ENCODE measurements at regions not wholly inside any gene's neighbourhood (a gene's known extent, or its start where the extent isn't known, plus 50 kb on each side); places are given as distances from the start of the nearest gene placed in this dataset.
"Not testable (repeated sequence)": the region's sequence is repeated elsewhere in the genome, so short reads cannot be mapped to it uniquely, and the experiment has no call there.

DNA sequence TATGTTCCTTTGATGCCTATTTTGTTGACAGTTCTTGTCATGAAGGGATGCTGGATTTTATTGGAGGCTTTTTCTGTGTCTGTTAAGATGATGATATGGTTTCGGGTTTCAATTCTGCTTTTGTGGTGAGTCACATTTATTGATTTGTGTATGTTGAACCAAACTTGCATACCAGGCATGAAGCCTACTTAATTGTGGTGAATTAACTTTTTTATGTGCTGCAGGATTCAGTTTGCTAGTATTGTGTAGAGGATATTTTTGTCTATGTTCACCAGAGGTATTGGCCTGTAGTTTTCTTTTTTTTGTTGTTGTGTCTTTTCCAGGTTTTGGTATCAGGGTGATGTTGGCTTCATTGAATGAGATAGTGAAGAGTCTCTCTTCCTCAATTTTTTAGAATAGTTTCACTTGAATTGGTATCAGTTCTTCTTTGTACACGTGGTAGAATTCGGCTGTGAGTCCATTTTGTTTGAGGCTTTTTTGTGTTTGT lies 345.9 kb downstream of the KIF20B start:
- no peaks in the 10 kb centered on the region for H3K4me1 ChIP-seq (ENCODE audit: control insufficient read depth in 2 of 2, insufficient read depth in 2 of 2, low read length in 2 of 2)
- no peaks in the 10 kb centered on the region for H3K27me3 ChIP-seq (ENCODE audit: control insufficient read depth in 2 of 2, insufficient read depth in 1 of 2, low read length in 1 of 2)
- H3K4me3 ChIP-seq (ENCODE audit: low read length in 2 of 2): no peak overlapping the region
- H3K9me3 ChIP-seq (ENCODE audit: control insufficient read depth in 2 of 2, insufficient read depth in 1 of 2, low read length in 1 of 2): no peaks in the 10 kb centered on the region
- H3K36me3 ChIP-seq (ENCODE audit: control insufficient read depth in 2 of 2, insufficient read depth in 2 of 2, low read length in 1 of 2): no peaks in the 10 kb centered on the region
- H3K27ac ChIP-seq (ENCODE audit: low read depth in 1 of 2, low read length in 1 of 2): no peak overlapping the region
- 91% methylated on average over 3 of the region's 3 CpGs for WGBS
- DNase-seq (ENCODE audit: low read depth in 6 of 9, low spot score in 9 of 9): no peak

DNA sequence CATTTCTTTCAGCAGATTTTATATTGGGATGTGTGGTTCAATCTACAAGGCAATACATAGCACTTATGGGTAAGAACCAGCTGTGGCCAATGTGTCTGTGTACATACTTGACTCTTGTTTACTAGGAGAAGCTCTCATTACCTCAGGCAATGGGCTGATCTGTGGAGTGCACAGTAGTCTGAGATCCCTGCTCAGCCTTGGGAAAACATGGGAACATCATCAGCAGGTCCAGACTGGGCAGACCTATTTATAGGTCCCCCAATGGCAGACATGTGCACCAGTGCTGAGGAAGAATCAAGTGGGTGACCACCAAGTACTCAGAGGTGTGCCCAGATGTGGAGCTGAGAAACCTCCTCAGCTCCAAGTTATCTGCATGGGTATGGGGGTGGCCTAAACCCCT lies 349.7 kb downstream of the KIF20B start:
- no peaks in the 10 kb centered on the region for H3K36me3 ChIP-seq (ENCODE audit: control insufficient read depth in 2 of 2, insufficient read depth in 2 of 2, low read length in 1 of 2)
- H3K27ac ChIP-seq (ENCODE audit: low read depth in 1 of 2, low read length in 1 of 2): no peak overlapping the region
- no peaks in the 10 kb centered on the region for H3K4me1 ChIP-seq (ENCODE audit: control insufficient read depth in 2 of 2, insufficient read depth in 2 of 2, low read length in 2 of 2)
- H3K27me3 ChIP-seq (ENCODE audit: control insufficient read depth in 2 of 2, insufficient read depth in 1 of 2, low read length in 1 of 2): no peaks in the 10 kb centered on the region
- no peak overlapping the region for H3K4me3 ChIP-seq (ENCODE audit: low read length in 2 of 2)
- H3K9me3 ChIP-seq (ENCODE audit: control insufficient read depth in 2 of 2, insufficient read depth in 1 of 2, low read length in 1 of 2): no peaks in the 10 kb centered on the region
- no peak for DNase-seq (ENCODE audit: low read depth in 6 of 9, low spot score in 9 of 9)

DNA sequence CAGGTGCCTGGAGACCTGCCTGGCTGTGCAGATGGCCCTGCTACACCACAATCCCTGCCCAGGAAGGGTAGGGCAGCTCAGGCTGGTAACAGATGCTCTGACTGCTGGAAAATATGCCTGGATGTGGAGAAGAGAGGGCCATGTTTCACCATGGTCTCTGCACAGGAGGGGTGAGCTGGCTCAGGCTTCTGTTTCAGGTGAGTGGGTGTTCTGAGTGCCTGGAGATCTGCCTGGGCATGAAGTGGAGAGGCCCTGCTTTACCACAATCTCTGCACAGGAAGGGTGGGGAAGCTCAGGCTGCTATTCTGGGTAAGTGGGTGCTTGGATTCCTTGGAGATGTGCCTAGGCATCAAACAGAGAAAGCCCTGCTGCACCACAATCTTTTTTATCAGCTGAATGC lies 350.1 kb downstream of the KIF20B start:
- no peaks in the 10 kb centered on the region for H3K4me1 ChIP-seq (ENCODE audit: control insufficient read depth in 2 of 2, insufficient read depth in 2 of 2, low read length in 2 of 2)
- H3K36me3 ChIP-seq (ENCODE audit: control insufficient read depth in 2 of 2, insufficient read depth in 2 of 2, low read length in 1 of 2): no peaks in the 10 kb centered on the region
- H3K4me3 ChIP-seq (ENCODE audit: low read length in 2 of 2): no peak overlapping the region
- no peaks in the 10 kb centered on the region for H3K9me3 ChIP-seq (ENCODE audit: control insufficient read depth in 2 of 2, insufficient read depth in 1 of 2, low read length in 1 of 2)
- no peak overlapping the region for H3K27ac ChIP-seq (ENCODE audit: low read depth in 1 of 2, low read length in 1 of 2)
- H3K27me3 ChIP-seq (ENCODE audit: control insufficient read depth in 2 of 2, insufficient read depth in 1 of 2, low read length in 1 of 2): no peaks in the 10 kb centered on the region
- DNase-seq (ENCODE audit: low read depth in 6 of 9, low spot score in 9 of 9): no peak

DNA sequence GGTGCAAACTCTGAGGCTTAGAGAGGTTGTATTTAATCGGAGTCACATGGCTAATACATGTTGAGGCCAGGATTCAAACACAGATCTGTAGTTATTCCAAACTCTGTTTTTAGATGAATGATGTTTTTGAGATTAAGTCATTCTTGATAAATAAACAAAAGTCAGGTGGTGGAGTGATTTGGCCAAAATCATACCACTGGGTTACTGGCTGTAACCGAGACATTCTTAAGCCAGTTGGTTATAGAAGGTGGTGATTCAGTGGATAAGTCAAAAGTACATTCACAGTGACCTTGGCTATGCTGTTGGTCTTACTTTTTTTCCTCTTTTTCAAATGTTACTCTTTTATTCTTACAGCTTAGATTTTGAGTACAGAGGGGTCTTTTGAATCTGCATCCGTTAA lies 361.4 kb downstream of the KIF20B start:
- no peak for DNase-seq (ENCODE audit: low read depth in 6 of 9, low spot score in 9 of 9)
- Histone ChIP-seq H3K4me1 (ENCODE audit: control insufficient read depth in 2 of 2, insufficient read depth in 2 of 2, low read length in 2 of 2) (no peaks in the 10 kb centered on the region), H3K27me3 (ENCODE audit: control insufficient read depth in 2 of 2, insufficient read depth in 1 of 2, low read length in 1 of 2) (no peaks in the 10 kb centered on the region), H3K9me3 (ENCODE audit: control insufficient read depth in 2 of 2, insufficient read depth in 1 of 2, low read length in 1 of 2) (no peaks in the 10 kb centered on the region), H3K27ac (ENCODE audit: low read depth in 1 of 2, low read length in 1 of 2) (no peak overlapping the region), H3K36me3 (ENCODE audit: control insufficient read depth in 2 of 2, insufficient read depth in 2 of 2, low read length in 1 of 2) (no peaks in the 10 kb centered on the region), H3K4me3 (ENCODE audit: low read length in 2 of 2) (no peak overlapping the region)
- 79% methylated on average over 3 of the region's 3 CpGs for WGBS

DNA sequence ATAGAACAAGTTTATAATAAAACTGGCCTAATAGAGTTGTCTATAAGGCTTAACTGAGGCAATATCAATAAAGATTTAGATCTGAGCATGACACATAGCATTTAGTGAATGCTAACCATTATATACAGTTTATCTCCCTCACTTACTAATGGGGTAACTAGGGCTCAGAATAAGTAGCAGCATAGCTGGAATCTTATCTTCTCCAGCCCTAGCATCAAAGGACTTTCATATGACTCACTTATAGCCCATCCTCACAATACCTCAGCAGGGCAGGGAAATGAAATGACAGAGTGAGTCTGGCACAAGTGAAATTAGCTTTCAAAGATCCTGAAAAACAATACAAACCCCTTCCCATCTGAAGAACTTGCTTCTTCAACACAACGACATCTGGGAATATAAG lies 362.9 kb downstream of the KIF20B start:
- Histone ChIP-seq H3K27me3 (ENCODE audit: control insufficient read depth in 2 of 2, insufficient read depth in 1 of 2, low read length in 1 of 2) (no peaks in the 10 kb centered on the region), H3K9me3 (ENCODE audit: control insufficient read depth in 2 of 2, insufficient read depth in 1 of 2, low read length in 1 of 2) (no peaks in the 10 kb centered on the region), H3K36me3 (ENCODE audit: control insufficient read depth in 2 of 2, insufficient read depth in 2 of 2, low read length in 1 of 2) (no peaks in the 10 kb centered on the region), H3K27ac (ENCODE audit: low read depth in 1 of 2, low read length in 1 of 2) (no peak overlapping the region), H3K4me1 (ENCODE audit: control insufficient read depth in 2 of 2, insufficient read depth in 2 of 2, low read length in 2 of 2) (no peaks in the 10 kb centered on the region), H3K4me3 (ENCODE audit: low read length in 2 of 2) (no peak overlapping the region)
- WGBS: 100% methylated on average over 1 of the region's 1 CpG
- DNase-seq (ENCODE audit: low read depth in 6 of 9, low spot score in 9 of 9): no peak

DNA sequence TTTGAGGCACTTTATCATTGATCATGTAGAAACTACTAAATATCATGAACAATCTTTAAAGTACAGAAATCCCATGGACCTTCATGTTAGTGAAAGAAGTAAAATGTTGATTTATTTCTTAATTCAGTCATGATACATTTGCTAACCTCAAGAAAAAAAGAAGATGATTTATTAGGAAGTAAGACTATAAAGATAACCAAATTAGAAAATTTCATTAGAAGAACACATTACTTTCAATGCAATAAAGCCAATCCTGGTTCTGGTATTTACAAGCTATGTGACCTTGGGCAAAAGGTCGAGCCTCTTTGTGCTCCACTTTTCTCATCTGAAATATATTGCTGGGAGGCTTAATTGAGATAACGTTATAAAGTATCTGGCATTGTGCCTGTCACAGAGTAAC lies 365.0 kb downstream of the KIF20B start:
- no peaks in the 10 kb centered on the region for H3K9me3 ChIP-seq (ENCODE audit: control insufficient read depth in 2 of 2, insufficient read depth in 1 of 2, low read length in 1 of 2)
- H3K27me3 ChIP-seq (ENCODE audit: control insufficient read depth in 2 of 2, insufficient read depth in 1 of 2, low read length in 1 of 2): no peaks in the 10 kb centered on the region
- no peak overlapping the region for H3K4me3 ChIP-seq (ENCODE audit: low read length in 2 of 2)
- DNase-seq (ENCODE audit: low read depth in 6 of 9, low spot score in 9 of 9): no peak
- WGBS: 92% methylated on average over 2 of the region's 2 CpGs
- no peaks in the 10 kb centered on the region for H3K36me3 ChIP-seq (ENCODE audit: control insufficient read depth in 2 of 2, insufficient read depth in 2 of 2, low read length in 1 of 2)
- H3K27ac ChIP-seq (ENCODE audit: low read depth in 1 of 2, low read length in 1 of 2): no peak overlapping the region
- no peaks in the 10 kb centered on the region for H3K4me1 ChIP-seq (ENCODE audit: control insufficient read depth in 2 of 2, insufficient read depth in 2 of 2, low read length in 2 of 2)

DNA sequence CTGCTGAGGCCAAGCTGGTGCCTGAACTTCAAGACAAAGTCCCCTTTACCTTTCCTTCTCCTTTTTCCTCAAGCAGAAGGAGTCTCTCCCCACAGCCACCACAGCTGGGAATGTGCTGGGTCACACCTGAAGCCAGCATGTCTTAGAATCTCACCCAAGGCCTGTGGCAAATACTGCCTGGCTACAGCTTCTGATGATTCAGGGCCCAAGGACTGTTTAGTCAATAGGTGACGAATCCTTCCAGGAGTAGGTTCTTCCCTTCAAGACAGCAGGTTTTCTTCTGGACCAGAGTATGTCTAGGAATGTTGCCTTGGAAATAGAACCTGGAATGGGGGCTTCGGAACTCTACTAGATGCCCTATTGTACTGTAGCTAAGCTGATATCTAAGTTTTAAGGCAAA lies 374.6 kb downstream of the KIF20B start:
- WGBS: 98% methylated on average over 2 of the region's 2 CpGs

DNA sequence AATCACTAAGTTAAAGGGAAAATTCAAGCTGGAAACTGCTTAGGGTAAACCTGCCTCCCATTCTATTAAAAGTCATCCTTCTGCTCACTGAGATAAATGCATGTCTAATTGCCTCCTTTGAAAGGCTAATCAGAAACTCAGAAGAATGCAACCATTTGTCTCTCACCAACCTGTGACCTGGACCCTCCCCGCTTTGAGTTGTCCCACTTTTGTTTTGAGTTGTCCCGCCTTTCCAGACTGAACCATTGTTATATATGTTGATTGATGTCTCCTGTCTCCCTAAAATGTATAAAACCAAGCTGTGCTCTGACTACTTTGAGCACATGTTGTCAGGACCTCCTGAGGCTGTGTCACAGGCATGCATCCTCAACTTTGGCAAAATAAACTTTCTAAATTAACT lies 378.4 kb downstream of the KIF20B start:
- Histone ChIP-seq H3K27ac (ENCODE audit: low read depth in 1 of 2, low read length in 1 of 2) (no peak overlapping the region), H3K4me3 (ENCODE audit: low read length in 2 of 2) (no peak overlapping the region), H3K9me3 (ENCODE audit: control insufficient read depth in 2 of 2, insufficient read depth in 1 of 2, low read length in 1 of 2) (peaks cover 0 to 3% of the 10 kb centered on the region in 2 donors), H3K4me1 (ENCODE audit: control insufficient read depth in 2 of 2, insufficient read depth in 2 of 2, low read length in 2 of 2) (no peaks in the 10 kb centered on the region), H3K27me3 (ENCODE audit: control insufficient read depth in 2 of 2, insufficient read depth in 1 of 2, low read length in 1 of 2) (no peaks in the 10 kb centered on the region), H3K36me3 (ENCODE audit: control insufficient read depth in 2 of 2, insufficient read depth in 2 of 2, low read length in 1 of 2) (no peaks in the 10 kb centered on the region)
- WGBS: 94% methylated on average over 2 of the region's 2 CpGs
- no peak for DNase-seq (ENCODE audit: low read depth in 6 of 9, low spot score in 9 of 9)

More for the DNA sequence above, 374.6 kb downstream of the KIF20B start:
- no peaks in the 10 kb centered on the region for H3K27me3 ChIP-seq (ENCODE audit: control insufficient read depth in 2 of 2, insufficient read depth in 1 of 2, low read length in 1 of 2)
- H3K36me3 ChIP-seq (ENCODE audit: control insufficient read depth in 2 of 2, insufficient read depth in 2 of 2, low read length in 1 of 2): no peaks in the 10 kb centered on the region
- H3K4me1 ChIP-seq (ENCODE audit: control insufficient read depth in 2 of 2, insufficient read depth in 2 of 2, low read length in 2 of 2): no peaks in the 10 kb centered on the region
- H3K9me3 ChIP-seq (ENCODE audit: control insufficient read depth in 2 of 2, insufficient read depth in 1 of 2, low read length in 1 of 2): peaks cover 0 to 3% of the 10 kb centered on the region in 2 donors
- DNase-seq (ENCODE audit: low read depth in 6 of 9, low spot score in 9 of 9): no peak
- H3K27ac ChIP-seq (ENCODE audit: low read depth in 1 of 2, low read length in 1 of 2): no peak overlapping the region
- no peak overlapping the region for H3K4me3 ChIP-seq (ENCODE audit: low read length in 2 of 2)

DNA sequence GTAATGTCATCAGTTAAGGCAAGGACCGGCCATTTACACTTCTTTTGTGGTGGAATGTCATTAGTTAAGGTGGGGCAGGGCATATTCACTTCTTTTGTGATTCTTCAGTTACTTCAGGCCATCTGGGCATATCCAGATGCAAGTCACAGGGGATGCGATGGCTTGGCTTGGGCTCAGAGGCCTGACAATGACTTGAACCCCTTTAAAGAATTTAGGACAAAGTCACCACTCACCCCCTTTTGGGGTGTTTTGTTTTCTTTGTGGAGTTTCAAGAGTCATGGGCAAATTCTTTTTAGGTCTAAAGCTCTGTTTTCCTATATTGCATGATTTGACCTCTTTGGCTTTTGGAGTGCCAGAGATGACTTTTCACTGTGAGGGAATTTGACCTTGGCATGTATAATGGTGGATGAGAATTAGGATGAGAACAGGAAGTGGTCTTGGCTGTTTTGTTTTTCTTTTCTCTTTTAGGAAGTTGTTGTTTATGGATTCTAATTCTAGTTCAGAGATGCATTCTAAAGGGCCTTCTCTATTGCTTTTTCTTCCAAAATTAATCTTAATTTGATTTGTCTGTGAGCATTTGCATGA lies 385.3 kb downstream of the KIF20B start:
- not testable (repeated sequence) for H3K27me3 ChIP-seq (ENCODE audit: control insufficient read depth in 2 of 2, insufficient read depth in 1 of 2, low read length in 1 of 2); DNase-seq (ENCODE audit: low read depth in 6 of 9, low spot score in 9 of 9); H3K4me3 ChIP-seq (ENCODE audit: low read length in 2 of 2); H3K4me1 ChIP-seq (ENCODE audit: control insufficient read depth in 2 of 2, insufficient read depth in 2 of 2, low read length in 2 of 2); H3K36me3 ChIP-seq (ENCODE audit: control insufficient read depth in 2 of 2, insufficient read depth in 2 of 2, low read length in 1 of 2); H3K9me3 ChIP-seq (ENCODE audit: control insufficient read depth in 2 of 2, insufficient read depth in 1 of 2, low read length in 1 of 2); H3K27ac ChIP-seq (ENCODE audit: low read depth in 1 of 2, low read length in 1 of 2)
- 98% methylated on average over 1 of the region's 2 CpGs for WGBS
